Astrocyte (in vitro differentiated cells and primary cell): ENCODE measurements at regions not wholly inside any gene's neighbourhood (a gene's known extent, or its start where the extent isn't known, plus 50 kb on each side); places are given as distances from the start of the nearest gene placed in this dataset.

Experiments
- DNase-seq: peaks from one replicate; pipeline ENCODE4 v3.0.0-alpha.2; 2010; ENCODE audit warnings: low read depth
- FAIRE-seq: peaks from 2 replicates; lab custom pipeline; 2011; peaks lifted over from hg19 to GRCh38; lab: Jason Lieb, UNC
- H2AFZ ChIP-seq: 2 replicates; pipeline ENCODE4 v1.6.0; 2012; ENCODE audit warnings: low read depth, low read length, inconsistent platforms
- H3K27ac ChIP-seq: 2 replicates; pipeline ENCODE4 v1.5.1; 2011; ENCODE audit warnings: low read depth, low read length, inconsistent platforms
- H3K27me3 ChIP-seq: 2 replicates; pipeline ENCODE4 v1.6.0; 2011; ENCODE audit warnings: low read length, inconsistent platforms; ENCODE audit not compliant: insufficient read depth
- H3K36me3 ChIP-seq: 2 replicates; pipeline ENCODE4 v1.5.1; 2011; ENCODE audit warnings: low read length, inconsistent platforms; ENCODE audit not compliant: insufficient read depth
- H3K4me1 ChIP-seq: 2 replicates; pipeline ENCODE4 v1.5.1; 2011; ENCODE audit warnings: low read length, inconsistent platforms; ENCODE audit not compliant: insufficient read depth
- H3K4me2 ChIP-seq: 2 replicates; pipeline ENCODE4 v1.6.0; 2012; ENCODE audit warnings: low read length, inconsistent platforms
- H3K4me3 ChIP-seq: 2 replicates; pipeline ENCODE4 v1.5.1; 2011; ENCODE audit warnings: low read depth, mild to moderate bottlenecking, low read length, inconsistent platforms; ENCODE audit not compliant: insufficient read depth
- H3K79me2 ChIP-seq: 2 replicates; pipeline ENCODE4 v1.6.0; 2012; ENCODE audit warnings: mild to moderate bottlenecking, low read length, inconsistent platforms; ENCODE audit not compliant: insufficient read depth
- H3K9ac ChIP-seq: 2 replicates; pipeline ENCODE4 v1.6.0; 2012; ENCODE audit warnings: mild to moderate bottlenecking, low read length, inconsistent platforms
- H3K9me3 ChIP-seq: 2 replicates; pipeline ENCODE4 v1.5.1; 2012; ENCODE audit warnings: low read depth, mild to moderate bottlenecking, low read length, inconsistent platforms; ENCODE audit not compliant: insufficient read depth
- H4K20me1 ChIP-seq: 2 replicates; pipeline ENCODE4 v1.6.0; 2012; ENCODE audit warnings: low read length, inconsistent platforms; ENCODE audit not compliant: insufficient read depth
- H3K27ac Mint-ChIP-seq: one replicate; pipeline ENCODE4 v1.8.0; 2021; ENCODE audit warnings: mild to moderate bottlenecking, mixed read lengths; ENCODE audit not compliant: unreplicated experiment
- H3K27me3 Mint-ChIP-seq: one replicate; pipeline ENCODE4 v1.8.0; 2021; ENCODE audit warnings: low read depth, mixed read lengths; ENCODE audit not compliant: unreplicated experiment
- H3K36me3 Mint-ChIP-seq: one replicate; pipeline ENCODE4 v1.8.0; 2021; ENCODE audit warnings: low read depth, mixed read lengths; ENCODE audit not compliant: unreplicated experiment
- H3K4me1 Mint-ChIP-seq: one replicate; pipeline ENCODE4 v1.8.0; 2021; ENCODE audit warnings: low read depth, mixed read lengths; ENCODE audit not compliant: unreplicated experiment
- H3K4me3 Mint-ChIP-seq: one replicate; pipeline ENCODE4 v1.8.0; 2021; ENCODE audit warnings: mild to moderate bottlenecking, moderate library complexity, mixed read lengths; ENCODE audit not compliant: unreplicated experiment
- H3K9me3 Mint-ChIP-seq: one replicate; pipeline ENCODE4 v1.8.0; 2021; ENCODE audit warnings: mild to moderate bottlenecking, mixed read lengths; ENCODE audit not compliant: unreplicated experiment
- CTCF ChIP-seq: IDR thresholded peaks from 2 replicates; pipeline ENCODE4 v1.5.1; 2011; ENCODE audit warnings: low read depth, mild to moderate bottlenecking, inconsistent platforms, low read length, moderate library complexity; ENCODE audit not compliant: insufficient read depth
- EZH2 ChIP-seq: IDR thresholded peaks from 2 replicates; pipeline ENCODE4 v1.6.1; 2012; ENCODE audit warnings: mild to moderate bottlenecking, low read length, inconsistent platforms; ENCODE audit not compliant: insufficient read depth

DNA sequence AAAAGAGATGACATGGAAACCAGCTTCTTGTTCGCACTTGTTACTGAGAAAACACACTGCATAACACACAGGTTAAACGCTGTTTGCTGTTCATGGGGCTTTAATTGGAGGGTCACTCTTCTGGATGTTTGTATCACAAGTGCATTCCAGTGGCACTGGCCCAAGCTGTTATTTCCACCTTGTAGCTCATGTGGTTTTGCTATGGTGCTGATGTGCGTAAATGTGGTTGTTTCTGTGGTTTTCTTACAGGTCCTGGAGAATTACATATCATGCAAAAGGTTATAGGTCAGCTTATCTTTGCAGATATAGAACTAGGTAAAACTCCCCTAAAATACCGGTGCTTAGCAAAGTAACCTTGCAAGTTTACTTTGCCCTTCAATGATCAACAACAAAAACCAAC is 89.3 kb upstream of the AHI1 start:
- H3K36me3 ChIP-seq, result no peaks in the 10 kb centered on the region
- H3K4me1 ChIP-seq, result peaks cover 20% of the 10 kb centered on the region
- H3K4me1 Mint-ChIP-seq, result peaks cover 24% of the 10 kb centered on the region
- no peaks in the 10 kb centered on the region for H3K9me3 ChIP-seq
- no peak overlapping the region for H3K4me3 Mint-ChIP-seq
- H3K4me2 ChIP-seq, result no peak overlapping the region
- no peak overlapping the region for H3K9ac ChIP-seq
- H3K27ac ChIP-seq, result no peak overlapping the region
- peak; percentile 17 for FAIRE-seq
- H3K4me3 ChIP-seq, result no peak overlapping the region
- H3K9me3 Mint-ChIP-seq, result peaks cover 3% of the 10 kb centered on the region
- H3K27ac Mint-ChIP-seq, result no peak overlapping the region
- H3K79me2 ChIP-seq, result no peaks in the 10 kb centered on the region
- DNase-seq, result peak; percentile 96
- no peak overlapping the region for H2AFZ ChIP-seq
- H4K20me1 ChIP-seq, result no peaks in the 10 kb centered on the region
- no peaks in the 10 kb centered on the region for H3K27me3 Mint-ChIP-seq
- H3K27me3 ChIP-seq, result peaks cover 3% of the 10 kb centered on the region
- no peaks in the 10 kb centered on the region for H3K36me3 Mint-ChIP-seq
- no peak for TF ChIP-seq EZH2
- no peak for TF ChIP-seq CTCF

DNA sequence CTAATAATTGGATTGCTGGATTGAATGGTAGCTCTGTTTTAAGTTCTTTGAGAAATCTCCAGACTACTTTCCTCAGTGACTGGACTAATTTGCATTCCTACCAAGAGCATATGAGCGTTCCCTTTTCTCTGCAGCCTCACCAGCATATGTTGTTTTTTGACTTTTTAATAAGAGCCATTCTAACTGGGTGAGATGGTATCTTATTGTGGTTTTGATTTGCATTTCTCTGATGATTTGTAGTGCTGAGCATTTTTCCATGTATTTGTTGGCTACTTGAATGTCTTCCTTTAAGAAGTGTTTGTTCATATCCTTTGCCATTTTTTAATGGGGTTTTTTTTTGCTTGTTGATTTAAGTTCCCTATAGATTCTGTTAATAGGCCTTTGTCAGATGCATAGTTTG is 94.7 kb upstream of the AHI1 start:
- H3K4me1 Mint-ChIP-seq, result no peaks in the 10 kb centered on the region
- H3K27ac ChIP-seq, result no peak overlapping the region
- no peak overlapping the region for H3K4me3 Mint-ChIP-seq
- H3K4me1 ChIP-seq, result peaks cover 2% of the 10 kb centered on the region
- H3K27me3 ChIP-seq, result no peaks in the 10 kb centered on the region
- peaks cover 3% of the 10 kb centered on the region for H3K9me3 Mint-ChIP-seq
- no peaks in the 10 kb centered on the region for H3K36me3 Mint-ChIP-seq
- H3K27me3 Mint-ChIP-seq, result no peaks in the 10 kb centered on the region
- no peak for FAIRE-seq
- TF ChIP-seq EZH2 (no peak), CTCF (no peak)
- no peaks in the 10 kb centered on the region for H3K36me3 ChIP-seq
- H3K4me3 ChIP-seq, result no peak overlapping the region
- no peak overlapping the region for H2AFZ ChIP-seq
- no peak overlapping the region for H3K27ac Mint-ChIP-seq
- no peak overlapping the region for H3K4me2 ChIP-seq
- no peak overlapping the region for H3K9ac ChIP-seq
- no peaks in the 10 kb centered on the region for H3K9me3 ChIP-seq
- DNase-seq, result peak; percentile 63
- H3K79me2 ChIP-seq, result no peaks in the 10 kb centered on the region
- H4K20me1 ChIP-seq, result no peaks in the 10 kb centered on the region

DNA sequence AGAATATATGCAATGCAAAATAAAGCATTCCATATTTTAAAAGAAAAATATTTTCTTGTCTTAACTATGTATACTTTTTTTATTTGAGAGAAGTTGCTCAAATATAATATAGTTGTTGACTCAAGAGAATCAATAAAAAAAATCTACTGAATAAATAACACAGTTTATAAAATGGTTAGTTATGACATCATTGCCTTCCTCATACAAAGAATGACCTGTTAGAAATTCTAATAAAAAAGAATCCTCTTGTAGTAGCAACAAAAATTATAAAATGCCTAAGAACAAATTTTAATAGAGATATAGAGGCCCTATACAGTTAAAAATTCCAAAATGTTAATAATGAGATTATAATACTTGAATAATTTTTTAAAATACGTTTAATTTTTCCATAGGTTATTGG is 96.5 kb upstream of the AHI1 start:
- Histone ChIP-seq H3K36me3 (no peaks in the 10 kb centered on the region), H3K79me2 (no peaks in the 10 kb centered on the region), H3K27me3 (no peaks in the 10 kb centered on the region), H3K4me1 (no peaks in the 10 kb centered on the region), H3K27ac (no peak overlapping the region), H2AFZ (no peak overlapping the region), H3K4me3 (no peak overlapping the region), H3K9ac (no peak overlapping the region), H3K9me3 (no peaks in the 10 kb centered on the region), H4K20me1 (no peaks in the 10 kb centered on the region), H3K4me2 (no peak overlapping the region)
- no peak for DNase-seq
- Mint-ChIP-seq H3K27ac (no peak overlapping the region), H3K9me3 (peaks cover 11% of the 10 kb centered on the region), H3K4me1 (no peaks in the 10 kb centered on the region), H3K36me3 (no peaks in the 10 kb centered on the region), H3K27me3 (no peaks in the 10 kb centered on the region), H3K4me3 (no peak overlapping the region)
- TF ChIP-seq CTCF, result no peak
- TF ChIP-seq EZH2, result no peak
- no peak for FAIRE-seq
